ENCODE measurements at regions not wholly inside any gene's neighbourhood (a gene's known extent, or its start where the extent isn't known, plus 50 kb on each side); places are given as distances from the start of the nearest gene placed in this dataset.
"Not testable (repeated sequence)": the region's sequence is repeated elsewhere in the genome, so short reads cannot be mapped to it uniquely, and the experiment has no call there.

DNA sequence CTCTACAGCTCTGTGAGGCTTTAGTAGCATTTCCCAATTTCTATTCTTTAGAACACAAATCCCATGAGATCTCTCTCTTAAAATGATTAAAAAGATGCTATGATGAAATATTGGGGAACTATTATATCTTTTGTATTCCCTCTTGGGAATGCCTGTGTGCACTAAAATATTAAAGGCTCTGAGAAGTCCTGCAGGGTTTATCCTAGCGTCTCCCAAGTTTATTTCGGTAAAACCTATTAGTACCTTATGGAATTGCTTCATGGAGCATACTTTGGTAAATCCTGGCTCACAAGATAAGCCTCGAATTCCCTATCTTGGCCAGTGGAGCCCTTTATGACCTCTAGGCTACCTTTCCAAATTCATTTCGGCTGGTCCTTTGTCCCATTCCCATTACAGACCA, 306.8 kb downstream of the VRK1 start:
- no peak overlapping the region for H3K27ac Mint-ChIP-seq
- no peak for DNase-seq
- no peaks in the 10 kb centered on the region for H3K27me3 Mint-ChIP-seq
- no peaks in the 10 kb centered on the region for H3K4me1 Mint-ChIP-seq (ENCODE audit: low read depth)
- H3K4me3 Mint-ChIP-seq, result no peak overlapping the region
- H3K36me3 Mint-ChIP-seq (ENCODE audit: low read depth), result no peaks in the 10 kb centered on the region
- peaks cover 3% of the 10 kb centered on the region for H3K9me3 Mint-ChIP-seq

DNA sequence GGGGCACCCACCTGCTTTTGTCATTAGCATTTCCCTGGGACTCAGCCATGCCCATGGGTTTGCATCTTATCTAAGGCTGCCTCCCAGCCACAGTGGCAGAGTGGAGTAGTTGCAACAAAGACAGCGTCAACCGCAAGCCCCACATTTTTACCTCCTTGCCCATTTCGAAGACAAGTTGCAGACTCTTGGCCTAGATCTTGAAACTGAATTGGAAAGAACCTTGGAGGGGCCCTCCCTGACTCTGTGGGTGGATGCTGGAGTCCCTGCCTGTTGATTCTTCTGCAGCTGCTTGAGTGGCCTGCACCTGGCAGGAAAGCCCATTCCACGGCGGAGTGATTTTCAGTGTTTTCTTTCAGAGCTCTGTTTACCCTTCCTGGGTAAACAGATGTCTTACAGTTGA, 309.0 kb downstream of the VRK1 start:
- H3K27ac Mint-ChIP-seq, result no peak overlapping the region

DNA sequence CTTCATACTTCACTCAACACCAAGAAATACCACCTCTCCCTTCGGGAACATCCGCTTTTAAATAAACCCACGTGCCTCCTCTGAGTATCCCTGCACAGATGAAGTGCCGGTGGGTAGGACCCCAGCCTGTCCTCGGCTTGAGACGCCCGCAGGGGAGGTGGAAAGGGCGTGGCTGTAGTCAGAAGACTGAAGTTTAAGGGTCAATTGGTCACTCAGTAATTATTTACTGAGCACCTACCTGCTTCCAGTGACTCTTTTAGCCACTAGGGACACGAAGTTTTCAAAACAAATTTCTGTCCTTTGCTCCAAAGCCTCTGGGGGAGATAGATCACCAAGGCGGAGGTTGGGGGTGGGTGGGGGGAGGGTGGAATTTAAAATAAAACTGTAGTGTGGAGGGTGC, 309.4 kb downstream of the VRK1 start:
- Mint-ChIP-seq H3K4me1 (ENCODE audit: low read depth) (no peaks in the 10 kb centered on the region), H3K27ac (no peak overlapping the region), H3K9me3 (peaks cover 8% of the 10 kb centered on the region), H3K4me3 (no peak overlapping the region), H3K36me3 (ENCODE audit: low read depth) (no peaks in the 10 kb centered on the region), H3K27me3 (peaks cover 6% of the 10 kb centered on the region)
- DNase-seq, result no peak

More for the DNA sequence above, 309.0 kb downstream of the VRK1 start:
- H3K9me3 Mint-ChIP-seq, result peaks cover 8% of the 10 kb centered on the region
- DNase-seq, result no peak
- no peak overlapping the region for H3K4me3 Mint-ChIP-seq
- no peaks in the 10 kb centered on the region for H3K36me3 Mint-ChIP-seq (ENCODE audit: low read depth)
- no peaks in the 10 kb centered on the region for H3K4me1 Mint-ChIP-seq (ENCODE audit: low read depth)
- H3K27me3 Mint-ChIP-seq, result peaks cover 6% of the 10 kb centered on the region

DNA sequence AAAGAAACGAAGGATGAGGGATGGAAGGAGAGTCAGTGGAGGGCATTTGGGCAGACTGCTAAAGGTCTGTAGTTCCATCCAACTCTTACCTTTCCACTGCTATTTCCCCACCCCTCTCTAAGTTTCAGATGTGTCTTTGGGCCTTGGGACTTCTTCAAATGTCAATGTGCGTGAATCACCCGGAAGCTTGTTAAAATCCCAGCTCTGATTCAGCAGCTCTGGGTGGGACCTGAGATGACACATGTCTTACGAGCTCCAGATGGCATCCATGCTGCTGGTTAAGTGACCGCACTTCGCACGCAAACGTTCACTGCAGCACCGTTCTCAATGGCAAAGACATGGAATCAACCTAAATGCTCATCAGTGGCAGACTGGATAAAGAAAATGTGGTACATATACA, 309.9 kb downstream of the VRK1 start:
- H3K27me3 Mint-ChIP-seq, result peaks cover 6% of the 10 kb centered on the region
- DNase-seq, result no peak
- H3K4me3 Mint-ChIP-seq, result no peak overlapping the region
- no peak overlapping the region for H3K27ac Mint-ChIP-seq
- no peaks in the 10 kb centered on the region for H3K36me3 Mint-ChIP-seq (ENCODE audit: low read depth)
- no peaks in the 10 kb centered on the region for H3K4me1 Mint-ChIP-seq (ENCODE audit: low read depth)
- H3K9me3 Mint-ChIP-seq, result peaks cover 8% of the 10 kb centered on the region

DNA sequence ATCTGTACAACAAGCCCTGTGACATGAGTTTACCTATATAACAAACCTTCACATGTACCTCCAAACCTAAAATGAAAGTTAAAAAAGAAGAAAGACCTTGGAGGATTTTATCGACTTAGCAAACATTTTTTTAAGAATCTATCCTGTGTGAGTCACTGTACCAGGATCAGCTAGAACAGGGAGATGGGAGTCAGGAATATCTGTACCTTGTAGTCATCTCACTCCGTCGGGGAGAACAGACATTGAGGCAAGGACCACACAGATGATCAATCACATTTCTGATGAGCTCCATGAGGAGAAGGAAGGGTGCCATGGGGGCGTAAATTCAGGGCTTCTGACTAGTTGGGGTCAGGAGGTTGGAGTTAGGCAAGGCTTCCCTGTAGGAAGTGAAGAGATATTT, 310.6 kb downstream of the VRK1 start:
- Mint-ChIP-seq H3K36me3 (ENCODE audit: low read depth) (no peaks in the 10 kb centered on the region), H3K9me3 (peaks cover 8% of the 10 kb centered on the region), H3K27ac (no peak overlapping the region), H3K4me3 (no peak overlapping the region), H3K27me3 (peaks cover 6% of the 10 kb centered on the region), H3K4me1 (ENCODE audit: low read depth) (no peaks in the 10 kb centered on the region)
- no peak for DNase-seq

DNA sequence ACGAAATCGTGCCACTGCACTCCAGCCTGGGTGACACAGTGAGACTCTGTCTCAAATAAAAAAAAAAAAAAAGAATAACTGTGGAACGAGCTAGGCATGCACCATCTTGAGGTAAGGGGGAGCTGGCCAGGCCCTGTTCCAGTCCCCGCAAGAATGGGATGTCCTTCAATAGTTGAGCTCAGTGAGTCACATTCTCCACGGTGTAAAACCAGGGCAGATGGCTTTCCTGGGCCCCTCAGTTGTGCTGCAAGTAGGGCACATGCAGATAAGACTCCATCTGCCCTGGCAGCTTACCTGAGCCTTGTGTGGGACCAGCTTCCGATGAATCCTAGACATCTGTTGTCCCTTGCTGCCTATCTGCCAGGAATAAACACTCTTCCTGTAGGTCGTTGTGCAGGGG, 312.1 kb downstream of the VRK1 start:
- peaks cover 8% of the 10 kb centered on the region for H3K9me3 Mint-ChIP-seq
- no peak for DNase-seq
- no peaks in the 10 kb centered on the region for H3K4me1 Mint-ChIP-seq (ENCODE audit: low read depth)
- H3K27ac Mint-ChIP-seq, result no peak overlapping the region
- H3K4me3 Mint-ChIP-seq, result no peak overlapping the region
- peaks cover 11% of the 10 kb centered on the region for H3K27me3 Mint-ChIP-seq
- no peaks in the 10 kb centered on the region for H3K36me3 Mint-ChIP-seq (ENCODE audit: low read depth)

DNA sequence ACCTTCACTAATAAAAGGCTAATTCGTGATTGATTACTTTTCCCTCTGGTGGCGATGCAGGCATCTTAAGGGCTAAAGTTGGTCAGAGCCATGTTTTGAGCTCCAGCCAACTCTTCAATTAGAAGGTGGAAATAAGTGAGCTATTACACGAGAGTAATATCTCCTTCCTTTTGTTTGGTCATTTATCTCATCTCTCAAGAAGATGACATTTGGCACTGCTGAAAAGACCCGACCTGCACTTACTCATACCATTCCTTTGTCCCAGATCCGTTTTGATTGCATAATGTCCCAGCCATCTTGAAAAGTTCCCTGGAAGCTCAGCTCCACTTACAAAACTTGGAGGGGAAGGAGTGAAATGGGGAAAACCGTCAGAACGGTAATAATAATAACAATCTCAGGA, 316.2 kb downstream of the VRK1 start:
- Mint-ChIP-seq H3K9me3 (peaks cover 8% of the 10 kb centered on the region), H3K4me1 (ENCODE audit: low read depth) (no peaks in the 10 kb centered on the region), H3K27me3 (peaks cover 16% of the 10 kb centered on the region), H3K36me3 (ENCODE audit: low read depth) (no peaks in the 10 kb centered on the region), H3K4me3 (no peak overlapping the region), H3K27ac (no peak overlapping the region)
- DNase-seq, result no peak

DNA sequence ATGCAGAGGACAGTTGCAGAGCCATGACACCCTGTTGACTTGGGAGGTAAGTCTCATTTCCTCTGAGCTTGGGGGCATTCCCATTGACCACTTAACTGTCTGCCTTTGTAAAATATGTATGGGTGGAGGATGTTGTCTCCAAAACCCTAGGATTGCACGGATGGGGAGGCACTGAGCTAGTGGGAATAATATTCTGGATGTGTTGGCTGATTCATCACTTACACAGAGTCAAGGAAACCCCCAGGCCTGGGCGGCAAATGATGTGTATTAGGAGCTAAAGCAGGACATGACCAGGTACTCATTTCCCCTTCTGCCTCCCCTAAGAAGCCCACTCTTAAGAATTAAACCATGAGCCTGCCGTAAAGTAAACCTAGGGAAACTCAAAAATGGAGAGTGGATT, 319.4 kb downstream of the VRK1 start:
- Mint-ChIP-seq H3K27me3 (peaks cover 10% of the 10 kb centered on the region), H3K4me1 (ENCODE audit: low read depth) (peaks cover 26% of the 10 kb centered on the region), H3K27ac (no peak overlapping the region)

DNA sequence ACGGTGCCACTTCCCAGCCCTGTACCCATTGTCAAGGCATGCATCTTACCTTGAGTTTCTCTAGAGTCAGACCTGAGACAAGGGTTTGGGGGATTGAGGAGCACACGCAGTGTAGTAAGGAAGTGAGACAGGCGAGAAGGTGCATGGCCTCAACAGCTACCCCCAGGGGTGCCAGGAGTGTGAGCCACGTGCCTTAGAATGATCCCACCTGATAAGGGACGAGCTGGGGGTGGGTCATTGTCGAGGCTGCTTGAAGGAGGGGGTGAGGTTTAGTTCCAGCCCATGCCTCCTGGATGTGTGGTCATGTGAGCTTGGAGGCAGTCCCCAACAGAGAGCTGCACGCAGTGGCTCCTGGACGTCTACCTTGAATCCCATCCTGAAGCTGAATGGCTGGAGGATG, 320.5 kb downstream of the VRK1 start:
- Mint-ChIP-seq H3K27ac (no peak overlapping the region), H3K36me3 (ENCODE audit: low read depth) (no peaks in the 10 kb centered on the region)

More for the DNA sequence above, 319.4 kb downstream of the VRK1 start:
- H3K4me3 Mint-ChIP-seq, result no peak overlapping the region
- no peak for DNase-seq
- H3K36me3 Mint-ChIP-seq (ENCODE audit: low read depth), result no peaks in the 10 kb centered on the region
- no peaks in the 10 kb centered on the region for H3K9me3 Mint-ChIP-seq

DNA sequence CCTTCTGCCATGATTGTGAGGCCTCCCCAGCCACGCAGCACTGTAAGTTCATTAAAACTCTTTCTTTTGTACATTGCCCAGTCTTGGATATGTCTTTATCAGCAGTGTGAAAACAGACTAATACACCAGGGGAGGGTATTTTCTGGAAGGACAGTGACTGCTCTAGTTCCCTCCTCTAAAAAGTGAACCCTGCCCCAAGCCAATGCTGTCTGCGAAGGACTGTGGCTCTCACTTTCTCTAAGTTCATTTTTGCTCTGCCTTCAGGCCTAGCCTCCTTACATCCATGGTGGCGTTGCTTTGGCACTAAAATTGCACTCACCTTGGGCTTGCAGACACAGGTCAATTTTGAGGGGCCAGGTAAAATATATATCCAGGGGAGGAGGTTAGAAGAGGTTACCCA, 323.0 kb downstream of the VRK1 start:
- no peaks in the 10 kb centered on the region for H3K27me3 Mint-ChIP-seq
- H3K4me3 Mint-ChIP-seq, result peak overlapping the region; percentile 53
- no peaks in the 10 kb centered on the region for H3K9me3 Mint-ChIP-seq
- H3K27ac Mint-ChIP-seq, result peak overlapping the region; percentile 94
- H3K36me3 Mint-ChIP-seq (ENCODE audit: low read depth), result no peaks in the 10 kb centered on the region
- H3K4me1 Mint-ChIP-seq (ENCODE audit: low read depth), result peaks cover 28% of the 10 kb centered on the region
- DNase-seq, result no peak

More for the DNA sequence above, 320.5 kb downstream of the VRK1 start:
- DNase-seq, result no peak
- no peaks in the 10 kb centered on the region for H3K9me3 Mint-ChIP-seq
- peaks cover 28% of the 10 kb centered on the region for H3K4me1 Mint-ChIP-seq (ENCODE audit: low read depth)
- H3K27me3 Mint-ChIP-seq, result peaks cover 10% of the 10 kb centered on the region
- H3K4me3 Mint-ChIP-seq, result no peak overlapping the region

DNA sequence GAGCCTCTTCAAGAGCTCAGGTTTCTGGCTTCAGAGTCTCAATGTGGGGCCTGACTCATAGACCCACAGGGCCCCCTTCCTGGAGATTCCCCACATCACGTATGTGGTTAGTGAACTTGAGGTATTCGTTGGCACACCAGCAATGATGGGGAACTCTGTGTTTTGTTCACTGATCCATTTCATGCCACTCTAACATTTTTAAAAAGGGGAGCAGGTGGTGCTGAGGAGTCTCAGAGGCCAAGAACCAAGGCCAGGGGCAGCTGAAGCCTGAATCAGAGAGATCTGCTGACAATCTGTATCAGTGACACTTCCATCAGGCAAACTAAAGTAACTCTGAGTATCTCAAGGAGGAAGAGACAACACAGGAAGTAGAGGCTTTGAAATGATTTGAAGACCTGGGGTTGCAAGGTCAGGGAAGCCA, 323.4 kb downstream of the VRK1 start:
- H3K9me3 Mint-ChIP-seq, result no peaks in the 10 kb centered on the region
- peaks cover 28% of the 10 kb centered on the region for H3K4me1 Mint-ChIP-seq (ENCODE audit: low read depth)
- H3K36me3 Mint-ChIP-seq (ENCODE audit: low read depth), result no peaks in the 10 kb centered on the region
- DNase-seq, result peak; percentile 67
- peak overlapping the region; percentile 53 for H3K4me3 Mint-ChIP-seq
- H3K27ac Mint-ChIP-seq, result peak overlapping the region; percentile 94
- no peaks in the 10 kb centered on the region for H3K27me3 Mint-ChIP-seq

DNA sequence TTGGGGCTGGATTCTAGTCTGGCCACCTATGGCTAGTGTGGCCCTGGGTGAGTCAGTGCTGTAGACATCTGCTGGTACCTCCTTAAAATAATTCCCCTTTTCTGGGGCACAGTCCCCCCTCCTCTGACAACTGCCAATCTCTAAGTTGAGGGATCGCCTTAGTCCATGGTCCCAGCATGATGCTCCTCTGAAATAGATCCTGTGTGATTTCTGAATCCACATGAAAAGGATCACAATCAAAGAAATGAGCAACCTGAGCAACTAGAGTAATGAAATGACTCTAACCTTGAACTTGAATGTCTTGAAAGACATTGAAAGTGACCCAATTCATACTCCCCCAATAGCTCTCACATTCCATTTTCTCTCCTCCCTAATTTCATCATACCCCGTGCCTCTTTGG, 332.5 kb downstream of the VRK1 start:
- no peak overlapping the region for H3K27ac Mint-ChIP-seq
- no peaks in the 10 kb centered on the region for H3K36me3 Mint-ChIP-seq (ENCODE audit: low read depth)
- DNase-seq, result no peak
- no peaks in the 10 kb centered on the region for H3K9me3 Mint-ChIP-seq
- H3K27me3 Mint-ChIP-seq, result no peaks in the 10 kb centered on the region
- H3K4me1 Mint-ChIP-seq (ENCODE audit: low read depth), result no peaks in the 10 kb centered on the region
- no peak overlapping the region for H3K4me3 Mint-ChIP-seq

DNA sequence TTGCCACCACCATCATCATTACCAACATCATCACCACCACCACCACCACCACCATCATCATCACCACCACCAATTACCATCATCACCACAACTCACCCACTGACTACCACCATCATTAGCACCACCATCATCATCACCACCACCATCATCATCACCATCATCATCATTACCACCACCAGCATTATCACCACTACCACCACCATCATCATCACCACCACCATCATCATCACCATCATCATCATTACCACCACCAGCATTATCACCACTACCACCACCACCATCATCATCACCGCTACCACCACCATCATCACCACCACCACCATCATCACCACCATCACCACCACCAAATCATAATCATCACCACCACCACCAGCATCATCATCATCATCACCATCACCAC, 338.7 kb downstream of the VRK1 start:
- not testable (repeated sequence) for H3K9me3 Mint-ChIP-seq; H3K4me3 Mint-ChIP-seq; H3K4me1 Mint-ChIP-seq (ENCODE audit: low read depth); H3K36me3 Mint-ChIP-seq (ENCODE audit: low read depth); H3K27me3 Mint-ChIP-seq; DNase-seq; H3K27ac Mint-ChIP-seq

DNA sequence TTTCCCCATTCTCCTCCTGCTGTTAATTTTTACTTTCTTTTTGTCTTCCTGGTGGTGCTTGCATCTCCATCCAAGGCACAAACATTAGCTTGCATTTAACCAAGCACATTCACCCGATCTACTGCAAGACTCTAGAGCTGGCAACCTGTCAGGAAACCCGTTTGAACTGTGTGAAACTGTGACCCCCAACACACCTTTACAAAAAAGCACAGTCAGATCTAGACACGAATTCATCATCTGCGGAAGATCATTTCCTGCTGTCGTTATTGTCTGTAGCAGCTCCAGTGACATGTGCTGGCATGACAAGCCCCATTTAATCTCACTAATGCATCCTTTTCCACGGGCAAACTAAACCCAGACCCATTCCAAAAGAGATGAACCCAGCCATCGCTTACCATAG, 340.5 kb downstream of the VRK1 start:
- no peak overlapping the region for H3K27ac Mint-ChIP-seq
- peaks cover 9% of the 10 kb centered on the region for H3K9me3 Mint-ChIP-seq
- H3K4me1 Mint-ChIP-seq (ENCODE audit: low read depth), result peaks cover 7% of the 10 kb centered on the region
- no peak overlapping the region for H3K4me3 Mint-ChIP-seq
- H3K27me3 Mint-ChIP-seq, result no peaks in the 10 kb centered on the region
- DNase-seq, result no peak
- H3K36me3 Mint-ChIP-seq (ENCODE audit: low read depth), result no peaks in the 10 kb centered on the region

DNA sequence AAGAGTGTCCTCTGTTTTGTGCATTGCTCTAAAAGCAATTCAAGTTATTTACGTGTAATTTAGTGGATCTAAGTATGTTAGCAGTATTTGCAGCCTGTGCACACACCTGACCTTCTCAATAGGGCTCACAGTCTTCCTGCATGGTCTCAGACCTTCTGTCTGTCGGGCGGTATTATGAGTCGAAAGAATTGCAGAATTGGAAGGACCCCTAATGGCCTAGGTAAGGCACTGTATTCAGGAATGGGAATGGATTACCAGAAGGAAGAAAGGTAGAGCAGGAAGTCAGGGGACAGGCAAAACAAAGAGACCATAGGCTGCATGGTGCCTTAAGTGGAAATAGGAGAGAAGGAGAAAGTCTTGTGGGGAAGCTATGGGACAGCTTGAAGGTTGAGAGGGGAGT, 341.6 kb downstream of the VRK1 start:
- Mint-ChIP-seq H3K27me3 (no peaks in the 10 kb centered on the region), H3K4me1 (ENCODE audit: low read depth) (peaks cover 7% of the 10 kb centered on the region), H3K9me3 (peaks cover 9% of the 10 kb centered on the region), H3K27ac (no peak overlapping the region), H3K36me3 (ENCODE audit: low read depth) (no peaks in the 10 kb centered on the region), H3K4me3 (no peak overlapping the region)
- no peak for DNase-seq

DNA sequence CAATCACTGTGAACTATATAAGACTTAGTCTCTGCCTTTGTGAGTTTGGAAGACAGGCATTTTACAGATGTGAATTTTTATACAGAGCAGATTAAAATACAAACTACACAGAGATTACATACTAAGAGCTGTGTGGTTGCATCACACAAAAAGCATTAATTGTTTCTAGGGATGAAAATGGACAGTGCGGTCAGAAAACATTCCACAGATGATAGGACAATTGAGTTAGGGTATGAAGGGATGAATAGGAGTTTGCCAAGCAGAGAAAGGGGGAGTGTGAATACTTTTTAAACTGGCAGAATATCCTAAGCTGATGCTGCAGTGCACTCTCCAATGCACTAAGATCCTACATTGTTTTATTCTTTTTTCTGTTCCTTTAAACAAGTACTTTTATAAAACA, 345.8 kb downstream of the VRK1 start:
- DNase-seq, result no peak
- H3K9me3 Mint-ChIP-seq, result no peaks in the 10 kb centered on the region
- H3K27ac Mint-ChIP-seq, result no peak overlapping the region
- no peaks in the 10 kb centered on the region for H3K36me3 Mint-ChIP-seq (ENCODE audit: low read depth)
- H3K27me3 Mint-ChIP-seq, result peaks cover 7% of the 10 kb centered on the region
- peaks cover 2% of the 10 kb centered on the region for H3K4me1 Mint-ChIP-seq (ENCODE audit: low read depth)
- no peak overlapping the region for H3K4me3 Mint-ChIP-seq
